K562 (cell line): ENCODE measurements at regions not wholly inside any gene's neighbourhood (a gene's known extent, or its start where the extent isn't known, plus 50 kb on each side); places are given as distances from the start of the nearest gene placed in this dataset.

Experiments
- ATAC-seq: fragments of 200-7000 bp; cut with Tn5 transposase; 3 replicates; pipeline ENCODE4 v1.9.1; 2020; ENCODE audit warnings: moderate library complexity
- BruUV-seq: library from RNA; stranded (reverse); fragments of 400-500 nt; replicated peaks from 2 replicates; lab custom pipeline; 2021; lab: Mats Ljungman, UMichigan
- CTCF ChIA-PET: fragments of 300-600 bp; formaldehyde crosslinking; extraction: SDS; loops from one replicate; lab custom pipeline; 2021; ENCODE audit warnings: low intra/inter-chr PET ratio; lab: Yijun Ruan, JAX
- POLR2A ChIA-PET: fragments of 300-600, 350-650 bp; sonication (Branson Sonifier 250); formaldehyde crosslinking; extraction: SDS; loops from one replicate; lab custom pipeline; 2021; ENCODE audit warnings: antibody characterized with exemption, inconsistent platforms; lab: Yijun Ruan, JAX
- DNase-seq, 4 experiments: peaks; one replicate each; pipeline versions ENCODE4 v3.0.0 to v3.0.0-alpha.2; 2011 to 2018; ENCODE audit warnings: low spot score in 3 of 4, mixed read lengths in 3 of 4; ENCODE audit errors: extremely low read depth in 1 of 4
- FAIRE-seq: peaks from 2 replicates; lab custom pipeline; 2011; peaks lifted over from hg19 to GRCh38; lab: Jason Lieb, UNC
- H2AFZ ChIP-seq: 2 replicates; pipeline ENCODE4 v1.6.0; 2011; ENCODE audit warnings: low read depth, low read length, control low read depth, inconsistent platforms
- H3K27ac ChIP-seq: fragments of 200-600 bp; 3 replicates; pipeline ENCODE4 v1.8.0; 2011; ENCODE audit warnings: low read depth, mild to moderate bottlenecking, control low read depth, inconsistent platforms, low read length, moderate library complexity, mixed read lengths; ENCODE audit errors: extremely low read depth
- H3K27me3 ChIP-seq, 2 experiments: fragments of 300-600 bp in 1 of 2; 2 replicates in 1 of 2; 3 replicates in 1 of 2; pipeline versions ENCODE4 v1.6.0 to v1.8.0; 2011; ENCODE audit warnings: inconsistent platforms in 2 of 2, low read length in 2 of 2, mild to moderate bottlenecking in 1 of 2, mixed read lengths in 1 of 2, moderate library complexity in 1 of 2; ENCODE audit not compliant: control insufficient read depth in 2 of 2, insufficient read depth in 2 of 2
- H3K36me3 ChIP-seq: fragments of 300-600 bp; 3 replicates; pipeline ENCODE4 v1.8.0; 2011; ENCODE audit warnings: mild to moderate bottlenecking, low read length, inconsistent platforms; ENCODE audit not compliant: control insufficient read depth, insufficient read depth
- H3K4me1 ChIP-seq, 2 experiments: fragments of 200-600 bp in 1 of 2; replicated peaks in 1 of 2; 2 replicates in 1 of 2; 3 replicates in 1 of 2; pipeline versions ENCODE4 v1.5.1 to v1.8.0; 2011; ENCODE audit warnings: inconsistent platforms in 2 of 2, low read length in 2 of 2, mild to moderate bottlenecking in 1 of 2, mixed read lengths in 1 of 2, moderate library complexity in 1 of 2; ENCODE audit not compliant: control insufficient read depth in 2 of 2, insufficient read depth in 2 of 2
- H3K4me2 ChIP-seq: 2 replicates; pipeline ENCODE4 v1.6.1; 2011; ENCODE audit warnings: low read length, control low read depth, inconsistent platforms, mixed read lengths; ENCODE audit not compliant: insufficient read depth
- H3K4me3 ChIP-seq: fragments of 200-600 bp; sonication (generic), shearing (Covaris generic); 2 replicates; pipeline ENCODE4 v1.5.1; 2016; ENCODE audit warnings: control low read depth, inconsistent platforms
- H3K79me2 ChIP-seq: fragments of 200-600 bp; 3 replicates; pipeline ENCODE4 v1.8.0; 2011; ENCODE audit warnings: low read length, inconsistent platforms; ENCODE audit not compliant: control insufficient read depth, insufficient read depth
- H3K9ac ChIP-seq, 2 experiments: 2 replicates each; pipeline versions ENCODE4 v1.6.0 to v1.6.1; 2011; ENCODE audit warnings: low read depth in 2 of 2, low read length in 2 of 2, control low read depth in 1 of 2, inconsistent platforms in 1 of 2, mild to moderate bottlenecking in 1 of 2, mixed read lengths in 1 of 2; ENCODE audit not compliant: insufficient read depth in 1 of 2
- H3K9me1 ChIP-seq: one replicate; pipeline ENCODE4 v1.6.0; 2011; ENCODE audit warnings: inconsistent platforms, mild to moderate bottlenecking, low read length, moderate library complexity; ENCODE audit not compliant: control insufficient read depth, insufficient read depth
- H3K9me3 ChIP-seq: replicated peaks from 2 replicates; pipeline ENCODE4 v1.5.1; 2011; ENCODE audit warnings: low read depth, low read length, inconsistent platforms; ENCODE audit not compliant: control insufficient read depth, insufficient read depth
- H4K20me1 ChIP-seq: replicated peaks from 2 replicates; pipeline ENCODE4 v1.6.1; 2011; ENCODE audit warnings: low read length, inconsistent platforms, mixed read lengths; ENCODE audit not compliant: control insufficient read depth, insufficient read depth
- ARHGAP35 ChIP-seq: fragments of 450-650 bp; IDR thresholded peaks from 2 replicates; pipeline ENCODE4 v1.6.1; 2018; ENCODE audit not compliant: partially characterized antibody
- CBFA2T3 ChIP-seq: fragments of 450-650 bp; IDR thresholded peaks from 2 replicates; pipeline ENCODE4 v1.6.1; 2017
- CTBP1 ChIP-seq: fragments of 450-650 bp; IDR thresholded peaks from 2 replicates; pipeline ENCODE4 v1.6.1; 2016; ENCODE audit warnings: borderline replicate concordance
- E2F3 ChIP-seq: fragments of 250-450 bp; sonication (Bioruptor Pico); IDR thresholded peaks from 2 replicates; pipeline ENCODE4 v1.4.0; 2020; ENCODE audit warnings: mild to moderate bottlenecking
- ELF4 ChIP-seq: fragments of 450-650 bp; formaldehyde crosslinking; IDR thresholded peaks from 2 replicates; pipeline ENCODE4 v1.4.0; 2022; ENCODE audit warnings: missing genetic modification characterization
- FOXK2 ChIP-seq, 2 experiments: fragments of 450-650 bp; IDR thresholded peaks in 1 of 2; conservative IDR thresholded peaks in 1 of 2; 2 replicates each; pipeline ENCODE4 v1.6.1; 2016; ENCODE audit warnings: low read depth in 2 of 2, mild to moderate bottlenecking in 1 of 2
- KLF16 ChIP-seq: IDR thresholded peaks from 2 replicates; pipeline ENCODE4 v1.6.1; 2016; ENCODE audit warnings: antibody characterized with exemption
- MLLT1 ChIP-seq, 2 experiments: fragments of 450-650 bp; IDR thresholded peaks; 2 replicates each; pipeline ENCODE4 v1.6.1; 2016
- MTA1 ChIP-seq: fragments of 450-650 bp; IDR thresholded peaks from 2 replicates; pipeline ENCODE4 v1.6.1; 2017; ENCODE audit warnings: borderline replicate concordance
- NONO ChIP-seq, 2 experiments: fragments of 200-400 bp in 1 of 2; fragments of 450-650 bp in 1 of 2; formaldehyde crosslinking in 1 of 2; IDR thresholded peaks; 2 replicates each; pipeline ENCODE4 v1.6.1; 2017; ENCODE audit warnings: low read depth in 2 of 2, mild to moderate bottlenecking in 2 of 2, moderate library complexity in 2 of 2, low read length in 1 of 2
- NRF1 ChIP-seq, 2 experiments: fragments of 450-650 bp; IDR thresholded peaks in 1 of 2; conservative IDR thresholded peaks in 1 of 2; 2 replicates each; pipeline ENCODE4 v1.6.1; 2014; ENCODE audit warnings: mild to moderate bottlenecking in 2 of 2
- SREBF2 ChIP-seq: sonication (generic); formaldehyde crosslinking; IDR thresholded peaks from 2 replicates; pipeline ENCODE4 v1.4.0; 2020; ENCODE audit warnings: mild to moderate bottlenecking, missing genetic modification reagents
- TBL1XR1 ChIP-seq, 2 experiments: IDR thresholded peaks; 2 replicates each; pipeline ENCODE4 v1.6.1; 2012; ENCODE audit warnings: improper control_type of control experiment in 2 of 2, low read length in 2 of 2, mild to moderate bottlenecking in 1 of 2
- YBX1 ChIP-seq: fragments of 450-650 bp; IDR thresholded peaks from 2 replicates; pipeline ENCODE4 v1.7.1; 2016; ENCODE audit warnings: mild to moderate bottlenecking
- ZBTB5 ChIP-seq: fragments of 450-650 bp; IDR thresholded peaks from 2 replicates; pipeline ENCODE4 v1.6.1; 2017; ENCODE audit warnings: antibody characterized with exemption
- ZNF431 ChIP-seq: sonication (generic); formaldehyde crosslinking; IDR thresholded peaks from 2 replicates; pipeline ENCODE4 v1.8.0; 2022; ENCODE audit warnings: mild to moderate bottlenecking, missing genetic modification reagents
- WGBS: fragments of 100-300 bp; shearing (Covaris generic); methylation state at CpG from one replicate; pipeline ENCODE4 v1.1.6; 2016; ENCODE audit warnings: low coverage, mixed read lengths; ENCODE audit not compliant: insufficient coverage; ENCODE audit errors: missing lambda C conversion rate; 5-methylcytosine and 5-hydroxymethylcytosine counted together
- in situ Hi-C: fragments of 300-500 bp; cut with MboI; formaldehyde crosslinking; loops from 4 replicates; pipeline ENCODE4 v1.15.0; 2018; ENCODE audit warnings: inconsistent platforms, mixed read lengths
- intact Hi-C: fragments of 100-400 bp; cut with micrococcal nuclease; formaldehyde crosslinking; loops from 2 replicates; pipeline ENCODE4 v1.14.2; 2022

- no peaks in the 10 kb centered on the region for H4K20me1 ChIP-seq
- no peak overlapping the region for H3K4me3 ChIP-seq
- peak; percentile 63 for TF ChIP-seq MTA1
- TF ChIP-seq NONO (IDR thresholded peaks at IDR 0.05; ENCODE audit: low read depth in 2 of 2, low read length in 1 of 2): no peak
- no peak for TF ChIP-seq E2F3 (CRISPR knock-in tag)
- TF ChIP-seq NRF1 (conservative IDR thresholded peaks at IDR 0.05 in 1 of 2, IDR thresholded peaks at IDR 0.05 in 1 of 2): 0 out of 4 replicates have a peak, but pooled peaks of 1 of the 2 experiments have one; percentile 6
- no peak for TF ChIP-seq ARHGAP35
- no peak for TF ChIP-seq KLF16
- TF ChIP-seq YBX1: no peak
- peak; percentile 17; the same call in 1 of the 2 replicates for TF ChIP-seq CBFA2T3
- TF ChIP-seq FOXK2 (conservative IDR thresholded peaks at IDR 0.05 in 1 of 2, IDR thresholded peaks at IDR 0.05 in 1 of 2; ENCODE audit: low read depth in 2 of 2): 0 out of 4 replicates have a peak, but pooled peaks of 1 of the 2 experiments have one; percentile 28
- no peak for TF ChIP-seq TBL1XR1 (IDR thresholded peaks at IDR 0.05; ENCODE audit: low read length in 2 of 2)
- TF ChIP-seq MLLT1 (IDR thresholded peaks at IDR 0.05): peak in 1 of 2 experiments; percentile 53; a peak in 1 of 4 replicates
- TF ChIP-seq ELF4 (CRISPR knock-in tag): peak; percentile 70; the same call in 1 of the 2 replicates
- TF ChIP-seq ZNF431 (CRISPR knock-in tag): no peak
- TF ChIP-seq CTBP1: no peak
- TF ChIP-seq ZBTB5: no peak
- TF ChIP-seq SREBF2 (CRISPR knock-in tag): no peak
- H3K9ac ChIP-seq: no peak overlapping the region; a peak in 1 of 4 replicates
- ChIA-PET POLR2A (interaction anchor here (0.7 to 1.3 kb wide), 2 partner anchors 11 to 13 kb away, joined by 3 to 4 read pairs; no protein-coding TSS in a partner anchor), CTCF (no interaction called here)
- H3K9me1 ChIP-seq: no peaks in the 10 kb centered on the region
- peaks cover 31 to 52% of the 10 kb centered on the region in 2 experiments for H3K4me1 ChIP-seq
- no peaks in the 10 kb centered on the region for H3K79me2 ChIP-seq
- ATAC-seq (peak; percentile 17), DNase-seq (peak in 2 of 4 experiments; percentile 33 to 41), FAIRE-seq (no peak)
- H3K4me2 ChIP-seq: no peak overlapping the region; the same call in 1 of the 2 replicates
- no peaks in the 10 kb centered on the region for H3K9me3 ChIP-seq
- 31% methylated on average over 5 of the region's 7 CpGs for WGBS
- peak overlapping the region; percentile 57 for H2AFZ ChIP-seq
- peaks cover 0 to 8% of the 10 kb centered on the region in 2 experiments; a peak in 2 of 5 replicates for H3K27me3 ChIP-seq
- H3K36me3 ChIP-seq: no peaks in the 10 kb centered on the region
- in situ Hi-C loops: no loop called here
- H3K27ac ChIP-seq: no peak overlapping the region
- BruUV-seq: no TSS peak
- intact Hi-C loops: loop anchor here (5.0 to 10.0 kb wide), 3 partner anchors 104 to 616 kb away; partner anchors contain the start of gene YWHAQ
Measured at GRCh38 chr2:9760902-9761228, 82.4 kb upstream of the TAF1B start.
